ENCODE measurements at regions not wholly inside any gene's neighbourhood (a gene's known extent, or its start where the extent isn't known, plus 50 kb on each side); places are given as distances from the start of the nearest gene placed in this dataset.

GRCh38 chr2:150109912-150110311 is 377.6 kb downstream of the RND3 start:
- Mint-ChIP-seq H3K36me3 (ENCODE audit: insufficient read depth) (no peaks in the 10 kb centered on the region), H3K4me3 (ENCODE audit: low read depth) (no peak overlapping the region), H3K27ac (no peak overlapping the region), H3K27me3 (peaks cover 7% of the 10 kb centered on the region), H3K9me3 (ENCODE audit: low read depth) (peaks cover 4% of the 10 kb centered on the region), H3K4me1 (ENCODE audit: low read depth) (no peaks in the 10 kb centered on the region)
- TF ChIP-seq CTCF (IDR thresholded peaks at IDR 0.05; ENCODE audit: unreplicated experiment) = no peak
- DNase-seq (ENCODE audit: low spot score, unreplicated experiment) = no peak

- no peak overlapping the region for H3K27ac Mint-ChIP-seq
- H3K9me3 Mint-ChIP-seq (ENCODE audit: low read depth) = peaks cover 4% of the 10 kb centered on the region
- H3K4me1 Mint-ChIP-seq (ENCODE audit: low read depth) = no peaks in the 10 kb centered on the region
- H3K27me3 Mint-ChIP-seq = peaks cover 7% of the 10 kb centered on the region
- no peak overlapping the region for H3K4me3 Mint-ChIP-seq (ENCODE audit: low read depth)
- no peak for TF ChIP-seq CTCF (IDR thresholded peaks at IDR 0.05; ENCODE audit: unreplicated experiment)
- DNase-seq (ENCODE audit: low spot score, unreplicated experiment) = no peak
- no peaks in the 10 kb centered on the region for H3K36me3 Mint-ChIP-seq (ENCODE audit: insufficient read depth)
Observed at GRCh38 chr2:150109028-150109427, 378.4 kb downstream of the RND3 start.

GRCh38 chr2:150107816-150108215 is 379.7 kb downstream of the RND3 start:
- no peak overlapping the region for H3K4me3 Mint-ChIP-seq (ENCODE audit: low read depth)
- no peak for TF ChIP-seq CTCF (IDR thresholded peaks at IDR 0.05; ENCODE audit: unreplicated experiment)
- H3K27me3 Mint-ChIP-seq = peaks cover 7% of the 10 kb centered on the region
- peaks cover 4% of the 10 kb centered on the region for H3K9me3 Mint-ChIP-seq (ENCODE audit: low read depth)
- H3K27ac Mint-ChIP-seq = no peak overlapping the region
- H3K4me1 Mint-ChIP-seq (ENCODE audit: low read depth) = no peaks in the 10 kb centered on the region
- DNase-seq (ENCODE audit: low spot score, unreplicated experiment) = no peak
- H3K36me3 Mint-ChIP-seq (ENCODE audit: insufficient read depth) = no peaks in the 10 kb centered on the region

GRCh38 chr2:150107170-150107569 is 380.3 kb downstream of the RND3 start:
- no peak for TF ChIP-seq CTCF (IDR thresholded peaks at IDR 0.05; ENCODE audit: unreplicated experiment)
- no peak overlapping the region for H3K4me3 Mint-ChIP-seq (ENCODE audit: low read depth)
- H3K27ac Mint-ChIP-seq = no peak overlapping the region
- H3K27me3 Mint-ChIP-seq = peaks cover 7% of the 10 kb centered on the region
- peaks cover 4% of the 10 kb centered on the region for H3K9me3 Mint-ChIP-seq (ENCODE audit: low read depth)
- no peaks in the 10 kb centered on the region for H3K36me3 Mint-ChIP-seq (ENCODE audit: insufficient read depth)
- H3K4me1 Mint-ChIP-seq (ENCODE audit: low read depth) = no peaks in the 10 kb centered on the region
- no peak for DNase-seq (ENCODE audit: low spot score, unreplicated experiment)

GRCh38 chr2:150101947-150102346 is 385.5 kb downstream of the RND3 start:
- no peaks in the 10 kb centered on the region for H3K27me3 Mint-ChIP-seq
- DNase-seq (ENCODE audit: low spot score, unreplicated experiment) = no peak
- H3K36me3 Mint-ChIP-seq (ENCODE audit: insufficient read depth) = no peaks in the 10 kb centered on the region
- no peak overlapping the region for H3K27ac Mint-ChIP-seq
- peaks cover 4% of the 10 kb centered on the region for H3K9me3 Mint-ChIP-seq (ENCODE audit: low read depth)
- H3K4me3 Mint-ChIP-seq (ENCODE audit: low read depth) = no peak overlapping the region
- no peak for TF ChIP-seq CTCF (IDR thresholded peaks at IDR 0.05; ENCODE audit: unreplicated experiment)
- H3K4me1 Mint-ChIP-seq (ENCODE audit: low read depth) = peaks cover 14% of the 10 kb centered on the region
